ENCODE measurements at regions not wholly inside any gene's neighbourhood (a gene's known extent, or its start where the extent isn't known, plus 50 kb on each side); places are given as distances from the start of the nearest gene placed in this dataset.

DNA sequence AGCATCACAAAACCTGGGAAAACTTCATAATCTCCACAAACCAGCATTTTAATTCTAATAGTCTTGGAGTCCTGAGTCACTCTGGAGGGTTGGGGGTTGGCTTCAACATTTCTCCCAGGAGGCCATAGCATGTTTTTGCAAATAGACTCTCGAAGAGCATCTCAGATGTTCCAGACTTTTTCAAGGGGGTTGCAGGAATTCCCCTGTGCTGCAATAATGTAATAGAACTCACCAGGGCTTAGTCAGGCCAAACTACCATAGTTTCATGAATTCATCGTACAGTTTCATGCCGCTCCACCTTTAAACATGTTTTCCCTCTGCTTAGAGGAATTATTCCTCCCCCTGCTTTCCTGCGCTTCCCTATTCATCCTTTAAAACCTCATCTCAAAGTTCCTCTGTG, 499.5 kb upstream of the KLF4 start:
- H3K4me3 ChIP-seq (ENCODE audit: low read depth in 1 of 2, low read length in 2 of 2): no peak overlapping the region
- H3K27ac ChIP-seq (ENCODE audit: low read length): no peak overlapping the region
- H3K9me3 ChIP-seq (ENCODE audit: control insufficient read depth in 1 of 2, low read length in 2 of 2): no peaks in the 10 kb centered on the region
- no peaks in the 10 kb centered on the region for H3K4me1 ChIP-seq (ENCODE audit: control insufficient read depth in 1 of 2, insufficient read depth in 2 of 2, low read length in 2 of 2)
- H3K36me3 ChIP-seq (ENCODE audit: control insufficient read depth in 1 of 2, insufficient read depth in 2 of 2, low read length in 2 of 2): no peaks in the 10 kb centered on the region
- no peaks in the 10 kb centered on the region for H3K27me3 ChIP-seq (ENCODE audit: low read depth, low read length)

- H3K27ac ChIP-seq (ENCODE audit: low read length): no peak overlapping the region
- H3K36me3 ChIP-seq (ENCODE audit: control insufficient read depth in 1 of 2, insufficient read depth in 2 of 2, low read length in 2 of 2): no peaks in the 10 kb centered on the region
- no peaks in the 10 kb centered on the region for H3K27me3 ChIP-seq (ENCODE audit: low read depth, low read length)
- H3K4me3 ChIP-seq (ENCODE audit: low read depth in 1 of 2, low read length in 2 of 2): no peak overlapping the region
- H3K4me1 ChIP-seq (ENCODE audit: control insufficient read depth in 1 of 2, insufficient read depth in 2 of 2, low read length in 2 of 2): no peaks in the 10 kb centered on the region
- no peaks in the 10 kb centered on the region for H3K9me3 ChIP-seq (ENCODE audit: control insufficient read depth in 1 of 2, low read length in 2 of 2)
Measured at GRCh38 chr9:107984956-107985355, 495.4 kb upstream of the KLF4 start.

DNA sequence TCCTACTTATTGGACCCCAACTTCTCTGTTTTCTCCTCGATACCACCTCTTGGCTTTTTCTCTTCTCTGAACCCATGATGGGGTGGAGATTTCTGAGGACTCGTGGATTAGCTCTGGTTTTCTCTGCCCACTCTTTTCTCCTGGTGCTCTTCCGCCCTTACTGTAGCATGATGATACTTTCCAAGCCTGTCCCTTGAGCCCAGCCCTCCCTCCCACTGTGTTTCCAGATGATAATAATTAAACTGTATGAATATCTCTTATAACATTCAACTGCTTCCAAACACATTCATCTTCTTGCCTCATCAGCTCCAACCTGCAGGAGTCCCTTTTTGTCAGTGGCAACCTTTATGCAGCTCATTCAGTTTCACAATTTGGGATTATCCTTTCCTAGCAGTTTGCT, 494.2 kb upstream of the KLF4 start:
- no peak overlapping the region for H3K27ac ChIP-seq (ENCODE audit: low read length)
- H3K36me3 ChIP-seq (ENCODE audit: control insufficient read depth in 1 of 2, insufficient read depth in 2 of 2, low read length in 2 of 2): no peaks in the 10 kb centered on the region
- H3K4me1 ChIP-seq (ENCODE audit: control insufficient read depth in 1 of 2, insufficient read depth in 2 of 2, low read length in 2 of 2): no peaks in the 10 kb centered on the region
- no peak overlapping the region for H3K4me3 ChIP-seq (ENCODE audit: low read depth in 1 of 2, low read length in 2 of 2)
- H3K27me3 ChIP-seq (ENCODE audit: low read depth, low read length): no peaks in the 10 kb centered on the region
- no peaks in the 10 kb centered on the region for H3K9me3 ChIP-seq (ENCODE audit: control insufficient read depth in 1 of 2, low read length in 2 of 2)

GRCh38 chr9:107983181-107983603, 493.6 kb upstream of the KLF4 start:
- no peaks in the 10 kb centered on the region for H3K36me3 ChIP-seq (ENCODE audit: control insufficient read depth in 1 of 2, insufficient read depth in 2 of 2, low read length in 2 of 2)
- no peaks in the 10 kb centered on the region for H3K27me3 ChIP-seq (ENCODE audit: low read depth, low read length)
- H3K4me1 ChIP-seq (ENCODE audit: control insufficient read depth in 1 of 2, insufficient read depth in 2 of 2, low read length in 2 of 2): no peaks in the 10 kb centered on the region
- no peak overlapping the region for H3K27ac ChIP-seq (ENCODE audit: low read length)
- no peaks in the 10 kb centered on the region for H3K9me3 ChIP-seq (ENCODE audit: control insufficient read depth in 1 of 2, low read length in 2 of 2)
- H3K4me3 ChIP-seq (ENCODE audit: low read depth in 1 of 2, low read length in 2 of 2): no peak overlapping the region

DNA sequence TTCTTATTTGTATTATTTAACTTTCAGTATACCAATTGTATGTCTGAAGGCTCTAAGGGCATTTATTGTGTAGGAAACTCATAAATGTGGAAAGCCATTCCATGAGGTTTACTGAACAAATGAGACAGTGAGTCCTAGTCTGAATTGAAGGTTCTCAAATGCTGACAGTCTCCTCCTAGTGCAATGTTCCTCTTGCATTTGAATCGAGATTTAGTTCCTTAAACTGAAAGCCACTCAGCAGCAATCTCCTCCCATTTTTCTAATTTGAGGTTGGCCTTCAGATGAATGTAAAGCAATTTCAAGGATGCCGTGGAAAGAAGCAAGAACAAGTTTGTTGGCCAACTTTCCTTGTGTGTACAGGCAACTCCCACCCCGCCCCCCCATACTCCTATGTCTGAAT, 493.2 kb upstream of the KLF4 start:
- no peaks in the 10 kb centered on the region for H3K27me3 ChIP-seq (ENCODE audit: low read depth, low read length)
- no peaks in the 10 kb centered on the region for H3K4me1 ChIP-seq (ENCODE audit: control insufficient read depth in 1 of 2, insufficient read depth in 2 of 2, low read length in 2 of 2)
- no peaks in the 10 kb centered on the region for H3K36me3 ChIP-seq (ENCODE audit: control insufficient read depth in 1 of 2, insufficient read depth in 2 of 2, low read length in 2 of 2)
- no peak overlapping the region for H3K27ac ChIP-seq (ENCODE audit: low read length)
- H3K4me3 ChIP-seq (ENCODE audit: low read depth in 1 of 2, low read length in 2 of 2): no peak overlapping the region
- H3K9me3 ChIP-seq (ENCODE audit: control insufficient read depth in 1 of 2, low read length in 2 of 2): no peaks in the 10 kb centered on the region

GRCh38 chr9:107982001-107982400, 492.4 kb upstream of the KLF4 start:
- H3K4me3 ChIP-seq (ENCODE audit: low read depth in 1 of 2, low read length in 2 of 2): no peak overlapping the region
- no peaks in the 10 kb centered on the region for H3K9me3 ChIP-seq (ENCODE audit: control insufficient read depth in 1 of 2, low read length in 2 of 2)
- no peaks in the 10 kb centered on the region for H3K4me1 ChIP-seq (ENCODE audit: control insufficient read depth in 1 of 2, insufficient read depth in 2 of 2, low read length in 2 of 2)
- H3K27ac ChIP-seq (ENCODE audit: low read length): no peak overlapping the region
- H3K36me3 ChIP-seq (ENCODE audit: control insufficient read depth in 1 of 2, insufficient read depth in 2 of 2, low read length in 2 of 2): no peaks in the 10 kb centered on the region
- H3K27me3 ChIP-seq (ENCODE audit: low read depth, low read length): no peaks in the 10 kb centered on the region

GRCh38 chr9:107980984-107981383, 491.4 kb upstream of the KLF4 start:
- Histone ChIP-seq H3K4me3 (ENCODE audit: low read depth in 1 of 2, low read length in 2 of 2) (no peak overlapping the region), H3K4me1 (ENCODE audit: control insufficient read depth in 1 of 2, insufficient read depth in 2 of 2, low read length in 2 of 2) (no peaks in the 10 kb centered on the region), H3K27me3 (ENCODE audit: low read depth, low read length) (no peaks in the 10 kb centered on the region)

DNA sequence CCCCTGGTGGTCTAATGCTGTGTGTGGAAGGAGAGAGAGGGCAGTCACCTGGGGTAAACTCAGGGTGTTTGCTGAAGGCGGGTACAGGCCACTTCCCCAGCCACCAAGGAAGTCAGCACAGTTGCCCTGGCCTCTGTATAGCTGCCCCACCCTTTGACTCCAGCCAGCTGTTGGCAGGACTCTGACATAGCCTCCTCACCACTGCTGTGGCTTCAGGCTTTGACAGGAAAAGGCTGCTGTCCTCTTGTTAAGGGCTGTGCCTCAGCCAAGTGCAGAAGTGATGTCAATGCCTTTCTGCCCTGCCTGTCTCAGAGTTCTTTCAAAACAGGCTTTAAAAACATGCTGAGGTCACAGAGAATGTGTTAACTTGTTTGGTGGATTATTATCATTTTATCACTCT, 487.2 kb upstream of the KLF4 start:
- no peaks in the 10 kb centered on the region for H3K9me3 ChIP-seq (ENCODE audit: control insufficient read depth in 1 of 2, low read length in 2 of 2)
- no peak overlapping the region for H3K27ac ChIP-seq (ENCODE audit: low read length)
- no peaks in the 10 kb centered on the region for H3K27me3 ChIP-seq (ENCODE audit: low read depth, low read length)
- no peaks in the 10 kb centered on the region for H3K36me3 ChIP-seq (ENCODE audit: control insufficient read depth in 1 of 2, insufficient read depth in 2 of 2, low read length in 2 of 2)
- H3K4me1 ChIP-seq (ENCODE audit: control insufficient read depth in 1 of 2, insufficient read depth in 2 of 2, low read length in 2 of 2): no peaks in the 10 kb centered on the region
- no peak overlapping the region for H3K4me3 ChIP-seq (ENCODE audit: low read depth in 1 of 2, low read length in 2 of 2)

More at GRCh38 chr9:107980984-107981383, 491.4 kb upstream of the KLF4 start:
- Histone ChIP-seq H3K9me3 (ENCODE audit: control insufficient read depth in 1 of 2, low read length in 2 of 2) (no peaks in the 10 kb centered on the region), H3K27ac (ENCODE audit: low read length) (no peak overlapping the region), H3K36me3 (ENCODE audit: control insufficient read depth in 1 of 2, insufficient read depth in 2 of 2, low read length in 2 of 2) (no peaks in the 10 kb centered on the region)

DNA sequence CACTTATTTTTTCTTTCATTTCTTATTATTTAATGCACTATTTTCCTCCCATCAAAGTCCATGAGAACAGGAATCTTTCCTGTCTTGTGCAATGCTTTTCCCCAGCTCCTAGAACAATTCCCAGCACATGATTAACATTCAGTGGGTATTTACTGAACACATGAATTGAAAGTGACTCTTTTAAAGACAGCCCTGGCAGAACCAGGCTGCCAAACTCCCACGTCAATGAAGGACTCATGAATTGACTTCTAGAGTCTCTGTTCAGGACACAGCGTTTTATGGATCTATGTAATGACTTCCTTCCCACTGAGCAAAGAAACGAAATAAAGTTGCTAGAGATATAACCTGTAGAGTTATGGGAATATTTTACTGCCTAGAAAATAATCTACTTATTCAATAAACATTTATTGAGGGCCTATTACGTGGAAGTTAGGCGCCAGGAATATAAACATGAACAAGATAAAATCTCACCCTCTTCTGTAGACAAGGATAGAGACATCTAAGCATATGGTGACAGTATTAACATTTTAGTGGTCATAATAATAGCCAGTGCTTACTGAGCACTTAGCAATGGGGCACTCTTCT, 485.9 kb upstream of the KLF4 start:
- no peaks in the 10 kb centered on the region for H3K27me3 ChIP-seq (ENCODE audit: low read depth, low read length)
- no peaks in the 10 kb centered on the region for H3K9me3 ChIP-seq (ENCODE audit: control insufficient read depth in 1 of 2, low read length in 2 of 2)
- peaks cover 0 to 4% of the 10 kb centered on the region in 2 donors for H3K4me1 ChIP-seq (ENCODE audit: control insufficient read depth in 1 of 2, insufficient read depth in 2 of 2, low read length in 2 of 2)
- H3K27ac ChIP-seq (ENCODE audit: low read length): no peak overlapping the region
- H3K36me3 ChIP-seq (ENCODE audit: control insufficient read depth in 1 of 2, insufficient read depth in 2 of 2, low read length in 2 of 2): no peaks in the 10 kb centered on the region
- H3K4me3 ChIP-seq (ENCODE audit: low read depth in 1 of 2, low read length in 2 of 2): no peak overlapping the region

DNA sequence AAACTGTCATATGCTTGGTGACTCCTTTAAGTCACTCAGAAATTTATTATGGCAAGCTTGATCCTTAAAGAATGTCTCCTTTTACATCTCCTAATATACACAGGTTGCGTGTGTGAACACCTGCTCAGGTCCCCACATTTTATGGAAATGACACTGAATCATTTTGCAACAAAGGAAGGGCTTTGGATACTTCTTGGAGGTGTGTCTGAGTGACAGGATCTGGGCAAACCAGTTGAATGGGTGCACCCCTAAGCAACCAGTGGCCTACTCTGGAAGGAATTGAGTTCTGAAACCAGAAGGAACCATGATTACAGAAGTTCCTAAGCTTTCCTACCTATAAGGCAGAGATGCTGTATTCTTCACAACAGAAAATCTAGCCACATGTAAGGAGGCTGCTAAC, 483.9 kb upstream of the KLF4 start:
- peaks cover 0 to 4% of the 10 kb centered on the region in 2 donors for H3K4me1 ChIP-seq (ENCODE audit: control insufficient read depth in 1 of 2, insufficient read depth in 2 of 2, low read length in 2 of 2)
- H3K27ac ChIP-seq (ENCODE audit: low read length): no peak overlapping the region
- H3K4me3 ChIP-seq (ENCODE audit: low read depth in 1 of 2, low read length in 2 of 2): no peak overlapping the region
- no peaks in the 10 kb centered on the region for H3K36me3 ChIP-seq (ENCODE audit: control insufficient read depth in 1 of 2, insufficient read depth in 2 of 2, low read length in 2 of 2)
- H3K27me3 ChIP-seq (ENCODE audit: low read depth, low read length): no peaks in the 10 kb centered on the region
- no peaks in the 10 kb centered on the region for H3K9me3 ChIP-seq (ENCODE audit: control insufficient read depth in 1 of 2, low read length in 2 of 2)

DNA sequence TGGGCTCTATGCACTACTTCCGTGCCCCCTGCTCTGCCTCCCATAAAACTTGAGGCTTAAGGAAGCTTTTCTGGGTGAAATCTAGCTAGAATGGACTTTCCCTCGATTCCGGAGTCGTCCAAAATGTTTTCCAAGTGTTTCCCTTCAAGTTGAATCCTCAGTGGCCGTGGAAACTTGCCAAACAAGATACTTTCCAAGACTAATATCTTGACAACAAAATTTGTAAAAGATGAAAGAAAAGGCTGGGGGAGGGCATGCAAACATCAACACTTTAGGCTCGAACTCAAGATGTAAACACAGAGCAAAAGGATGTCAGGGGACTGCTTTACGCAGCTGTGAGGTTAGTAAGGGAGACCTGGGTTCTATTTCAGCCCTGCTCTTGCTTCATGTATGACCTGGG, 482.8 kb upstream of the KLF4 start:
- H3K4me3 ChIP-seq (ENCODE audit: low read depth in 1 of 2, low read length in 2 of 2): no peak overlapping the region
- H3K36me3 ChIP-seq (ENCODE audit: control insufficient read depth in 1 of 2, insufficient read depth in 2 of 2, low read length in 2 of 2): no peaks in the 10 kb centered on the region
- no peaks in the 10 kb centered on the region for H3K27me3 ChIP-seq (ENCODE audit: low read depth, low read length)
- H3K27ac ChIP-seq (ENCODE audit: low read length): no peak overlapping the region
- peaks cover 0 to 8% of the 10 kb centered on the region in 2 donors for H3K4me1 ChIP-seq (ENCODE audit: control insufficient read depth in 1 of 2, insufficient read depth in 2 of 2, low read length in 2 of 2)
- no peaks in the 10 kb centered on the region for H3K9me3 ChIP-seq (ENCODE audit: control insufficient read depth in 1 of 2, low read length in 2 of 2)

DNA sequence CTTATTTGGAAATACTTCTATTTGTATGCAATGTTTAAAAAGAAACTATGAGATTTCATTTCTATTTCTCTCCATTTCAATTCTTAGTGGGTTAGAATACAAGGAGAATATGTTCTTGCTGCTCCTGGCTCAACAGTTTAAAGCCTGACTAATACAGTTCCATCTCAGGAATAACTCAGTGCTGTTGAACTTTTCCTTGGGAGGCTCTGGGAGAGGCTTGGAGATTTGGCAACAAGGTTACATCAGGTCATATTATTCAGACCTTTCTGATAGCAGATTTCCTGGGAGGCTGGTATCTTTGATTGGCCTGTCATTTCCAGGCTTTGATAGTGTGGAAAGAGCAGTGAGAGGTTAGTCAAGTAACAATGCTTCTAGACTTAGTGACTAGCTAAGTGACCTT, 481.7 kb upstream of the KLF4 start:
- Histone ChIP-seq H3K27ac (ENCODE audit: low read length) (no peak overlapping the region), H3K4me1 (ENCODE audit: control insufficient read depth in 1 of 2, insufficient read depth in 2 of 2, low read length in 2 of 2) (peaks cover 0 to 8% of the 10 kb centered on the region in 2 donors), H3K36me3 (ENCODE audit: control insufficient read depth in 1 of 2, insufficient read depth in 2 of 2, low read length in 2 of 2) (no peaks in the 10 kb centered on the region), H3K9me3 (ENCODE audit: control insufficient read depth in 1 of 2, low read length in 2 of 2) (no peaks in the 10 kb centered on the region), H3K27me3 (ENCODE audit: low read depth, low read length) (no peaks in the 10 kb centered on the region), H3K4me3 (ENCODE audit: low read depth in 1 of 2, low read length in 2 of 2) (no peak overlapping the region)
